ENCODE measurements at regions not wholly inside any gene's neighbourhood (a gene's known extent, or its start where the extent isn't known, plus 50 kb on each side); places are given as distances from the start of the nearest gene placed in this dataset.

- TF ChIP-seq CTCF (IDR thresholded peaks at IDR 0.05; ENCODE audit: poor library complexity, severe bottlenecking) (no peak), EZH2 (IDR thresholded peaks at IDR 0.05; ENCODE audit: borderline replicate concordance, insufficient read depth, low read length, poor library complexity, severe bottlenecking) (no peak), POLR2AphosphoS5 (IDR thresholded peaks at IDR 0.05) (no peak), SMC3 (conservative IDR thresholded peaks at IDR 0.05; ENCODE audit: poor library complexity) (no peak), RAD21 (conservative IDR thresholded peaks at IDR 0.05) (no peak), TAF1 (IDR thresholded peaks at IDR 0.05; ENCODE audit: low read depth) (no peak), MXI1 (conservative IDR thresholded peaks at IDR 0.05; ENCODE audit: poor library complexity, severe bottlenecking) (no peak), EP300 (conservative IDR thresholded peaks at IDR 0.05; ENCODE audit: poor library complexity, severe bottlenecking) (no peak)
- TF ChIP-seq, protein P1, sequence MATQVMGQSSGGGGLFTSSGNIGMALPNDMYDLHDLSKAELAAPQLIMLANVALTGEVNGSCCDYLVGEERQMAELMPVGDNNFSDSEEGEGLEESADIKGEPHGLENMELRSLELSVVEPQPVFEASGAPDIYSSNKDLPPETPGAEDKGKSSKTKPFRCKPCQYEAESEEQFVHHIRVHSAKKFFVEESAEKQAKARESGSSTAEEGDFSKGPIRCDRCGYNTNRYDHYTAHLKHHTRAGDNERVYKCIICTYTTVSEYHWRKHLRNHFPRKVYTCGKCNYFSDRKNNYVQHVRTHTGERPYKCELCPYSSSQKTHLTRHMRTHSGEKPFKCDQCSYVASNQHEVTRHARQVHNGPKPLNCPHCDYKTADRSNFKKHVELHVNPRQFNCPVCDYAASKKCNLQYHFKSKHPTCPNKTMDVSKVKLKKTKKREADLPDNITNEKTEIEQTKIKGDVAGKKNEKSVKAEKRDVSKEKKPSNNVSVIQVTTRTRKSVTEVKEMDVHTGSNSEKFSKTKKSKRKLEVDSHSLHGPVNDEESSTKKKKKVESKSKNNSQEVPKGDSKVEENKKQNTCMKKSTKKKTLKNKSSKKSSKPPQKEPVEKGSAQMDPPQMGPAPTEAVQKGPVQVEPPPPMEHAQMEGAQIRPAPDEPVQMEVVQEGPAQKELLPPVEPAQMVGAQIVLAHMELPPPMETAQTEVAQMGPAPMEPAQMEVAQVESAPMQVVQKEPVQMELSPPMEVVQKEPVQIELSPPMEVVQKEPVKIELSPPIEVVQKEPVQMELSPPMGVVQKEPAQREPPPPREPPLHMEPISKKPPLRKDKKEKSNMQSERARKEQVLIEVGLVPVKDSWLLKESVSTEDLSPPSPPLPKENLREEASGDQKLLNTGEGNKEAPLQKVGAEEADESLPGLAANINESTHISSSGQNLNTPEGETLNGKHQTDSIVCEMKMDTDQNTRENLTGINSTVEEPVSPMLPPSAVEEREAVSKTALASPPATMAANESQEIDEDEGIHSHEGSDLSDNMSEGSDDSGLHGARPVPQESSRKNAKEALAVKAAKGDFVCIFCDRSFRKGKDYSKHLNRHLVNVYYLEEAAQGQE (IDR thresholded peaks at IDR 0.05; ENCODE audit: borderline replicate concordance), result no peak
Observed at GRCh38 chr2:19297716-19298115, 60.7 kb downstream of the OSR1 start.

All from neural cell (in vitro differentiated cells).